Retinal pigment epithelial cell (primary cell): ENCODE measurements at regions not wholly inside any gene's neighbourhood (a gene's known extent, or its start where the extent isn't known, plus 50 kb on each side); places are given as distances from the start of the nearest gene placed in this dataset.

Experiments used
- DNase-seq: peaks from one replicate; pipeline ENCODE4 v3.0.0-alpha.2; 2010; ENCODE audit warnings: low read depth
- H3K4me3 ChIP-seq: 2 replicates; pipeline ENCODE4 v1.5.1; 2011; ENCODE audit warnings: mild to moderate bottlenecking, low read length, control low read depth, moderate library complexity
- TF ChIP-seq, protein P1 (sequence below): conservative IDR thresholded peaks from 2 replicates; pipeline ENCODE4 v1.5.1; 2011; ENCODE audit warnings: low read depth, low read length, control low read depth, inconsistent platforms

DNA sequence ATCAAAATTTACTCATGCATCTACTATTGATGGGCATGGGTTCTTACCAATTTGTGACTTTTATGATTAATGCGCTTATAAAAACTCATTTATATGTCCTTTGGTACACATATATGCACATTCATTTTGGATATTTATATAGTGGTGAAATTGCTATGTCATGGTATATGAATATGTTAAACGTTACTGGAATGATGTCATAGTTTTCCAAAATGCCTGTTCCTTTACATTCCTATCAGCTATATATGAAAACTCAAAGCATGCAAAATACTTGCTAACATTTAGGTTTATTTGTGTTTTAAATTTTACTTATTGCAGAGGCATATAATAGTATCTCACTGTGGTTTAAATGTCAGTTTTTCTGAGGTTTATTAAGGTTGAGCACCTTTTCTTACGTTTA is 1403.1 kb downstream of the HACE1 start:
- DNase-seq, result no peak
- no peak overlapping the region for H3K4me3 ChIP-seq
- TF ChIP-seq, protein P1, sequence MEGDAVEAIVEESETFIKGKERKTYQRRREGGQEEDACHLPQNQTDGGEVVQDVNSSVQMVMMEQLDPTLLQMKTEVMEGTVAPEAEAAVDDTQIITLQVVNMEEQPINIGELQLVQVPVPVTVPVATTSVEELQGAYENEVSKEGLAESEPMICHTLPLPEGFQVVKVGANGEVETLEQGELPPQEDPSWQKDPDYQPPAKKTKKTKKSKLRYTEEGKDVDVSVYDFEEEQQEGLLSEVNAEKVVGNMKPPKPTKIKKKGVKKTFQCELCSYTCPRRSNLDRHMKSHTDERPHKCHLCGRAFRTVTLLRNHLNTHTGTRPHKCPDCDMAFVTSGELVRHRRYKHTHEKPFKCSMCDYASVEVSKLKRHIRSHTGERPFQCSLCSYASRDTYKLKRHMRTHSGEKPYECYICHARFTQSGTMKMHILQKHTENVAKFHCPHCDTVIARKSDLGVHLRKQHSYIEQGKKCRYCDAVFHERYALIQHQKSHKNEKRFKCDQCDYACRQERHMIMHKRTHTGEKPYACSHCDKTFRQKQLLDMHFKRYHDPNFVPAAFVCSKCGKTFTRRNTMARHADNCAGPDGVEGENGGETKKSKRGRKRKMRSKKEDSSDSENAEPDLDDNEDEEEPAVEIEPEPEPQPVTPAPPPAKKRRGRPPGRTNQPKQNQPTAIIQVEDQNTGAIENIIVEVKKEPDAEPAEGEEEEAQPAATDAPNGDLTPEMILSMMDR, result no peak

DNA sequence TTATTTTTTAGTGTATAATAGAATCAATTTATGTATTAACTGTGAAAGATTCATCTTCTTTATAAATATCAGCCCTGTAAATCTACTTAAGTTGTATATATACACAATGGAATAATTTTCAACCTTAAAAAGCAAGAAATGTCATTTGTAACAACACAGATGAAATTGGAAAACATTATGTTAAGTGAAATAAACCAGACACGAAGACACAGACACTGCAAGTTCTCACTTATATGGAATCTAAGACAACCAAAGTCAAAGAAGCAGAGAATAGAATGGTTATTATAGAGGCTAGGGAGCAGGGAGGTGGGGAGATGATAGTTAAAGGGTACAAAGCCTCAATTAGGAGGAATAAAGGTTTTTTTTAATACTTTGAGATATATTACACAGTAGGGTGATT is 1404.4 kb downstream of the HACE1 start:
- TF ChIP-seq, protein P1, result no peak
- DNase-seq, result no peak
- no peak overlapping the region for H3K4me3 ChIP-seq

DNA sequence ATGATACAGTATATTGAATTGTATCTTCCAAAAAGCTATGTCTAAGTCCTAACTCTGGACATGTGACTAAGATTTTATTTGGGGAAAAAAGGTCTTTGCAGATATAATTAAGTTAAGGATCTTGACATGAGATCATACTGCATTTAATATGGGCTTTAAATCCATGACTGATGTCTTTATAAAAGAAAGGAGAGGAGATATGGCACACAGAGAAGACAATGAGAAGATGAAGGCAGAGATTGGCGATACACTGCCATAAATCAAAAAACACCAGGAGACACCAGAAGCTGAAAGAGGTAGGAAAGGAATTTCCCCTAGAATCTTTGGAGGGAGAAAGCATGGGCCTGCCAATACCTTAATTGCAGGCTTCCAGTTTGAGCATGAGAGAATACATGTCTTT is 1450.2 kb downstream of the HACE1 start:
- H3K4me3 ChIP-seq, result no peak overlapping the region
- no peak for DNase-seq
- TF ChIP-seq, protein P1, result no peak

DNA sequence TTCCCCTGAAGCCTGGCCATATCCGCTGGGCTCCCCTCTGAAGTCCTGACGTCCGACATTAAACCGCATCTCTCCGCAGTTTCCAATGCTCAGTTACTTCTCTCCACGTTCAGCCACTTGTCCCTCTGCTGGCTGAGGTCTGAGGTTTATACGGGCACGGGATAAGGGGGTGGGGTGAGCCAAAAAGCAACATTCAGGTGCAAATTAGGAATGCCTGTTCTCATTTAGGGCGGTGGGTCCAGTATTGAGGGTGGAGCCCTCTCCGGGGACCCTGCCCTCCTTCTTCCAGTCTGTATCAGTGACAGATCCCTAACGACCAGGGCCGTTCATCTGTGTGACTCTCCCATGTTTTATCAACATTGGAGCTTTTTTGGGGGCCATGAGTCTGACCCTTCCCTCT is 1454.4 kb downstream of the HACE1 start:
- TF ChIP-seq, protein P1, result no peak
- no peak for DNase-seq
- H3K4me3 ChIP-seq, result no peak overlapping the region

DNA sequence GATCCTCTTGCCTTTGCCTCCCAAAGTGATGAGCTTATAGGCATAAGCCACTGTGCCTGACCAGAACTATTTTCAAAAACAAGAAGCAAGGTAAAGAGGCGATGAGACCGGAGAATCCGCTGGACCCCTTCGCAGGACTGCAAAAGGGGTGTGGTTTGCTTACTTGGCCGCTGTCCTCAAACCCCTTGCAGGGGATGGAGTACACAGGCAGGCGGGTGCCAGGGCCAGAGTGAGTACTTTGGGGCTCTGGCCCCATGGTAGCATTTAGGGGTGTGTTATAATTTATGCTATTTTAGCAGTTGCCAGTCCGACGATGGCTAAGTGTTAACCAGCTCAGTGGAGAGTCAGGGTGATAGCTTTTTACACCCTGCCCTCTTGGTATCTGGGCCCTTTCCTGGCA is 1454.9 kb downstream of the HACE1 start:
- no peak overlapping the region for H3K4me3 ChIP-seq
- DNase-seq, result no peak
- TF ChIP-seq, protein P1, result no peak

DNA sequence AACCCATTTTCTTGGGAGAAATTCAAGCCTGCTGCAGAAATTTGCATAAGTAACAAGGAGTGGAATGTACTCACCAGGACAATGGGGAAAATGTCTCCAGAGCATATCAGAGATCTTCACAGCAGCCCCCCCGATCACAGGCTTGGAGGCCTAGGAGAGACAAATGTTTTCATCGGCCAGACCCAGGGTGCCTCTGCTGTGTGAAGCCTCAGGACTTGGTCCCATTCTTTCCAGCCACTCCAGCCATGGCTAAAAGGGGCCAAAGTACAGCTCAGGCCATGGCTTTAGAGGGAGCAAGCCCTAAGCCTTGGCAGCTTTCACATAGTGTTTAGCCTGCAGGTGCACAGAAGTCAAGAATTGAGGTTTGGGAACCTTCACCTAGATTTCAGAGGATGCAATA is 1463.0 kb downstream of the HACE1 start:
- DNase-seq, result no peak
- no peak overlapping the region for H3K4me3 ChIP-seq
- TF ChIP-seq, protein P1, result no peak

DNA sequence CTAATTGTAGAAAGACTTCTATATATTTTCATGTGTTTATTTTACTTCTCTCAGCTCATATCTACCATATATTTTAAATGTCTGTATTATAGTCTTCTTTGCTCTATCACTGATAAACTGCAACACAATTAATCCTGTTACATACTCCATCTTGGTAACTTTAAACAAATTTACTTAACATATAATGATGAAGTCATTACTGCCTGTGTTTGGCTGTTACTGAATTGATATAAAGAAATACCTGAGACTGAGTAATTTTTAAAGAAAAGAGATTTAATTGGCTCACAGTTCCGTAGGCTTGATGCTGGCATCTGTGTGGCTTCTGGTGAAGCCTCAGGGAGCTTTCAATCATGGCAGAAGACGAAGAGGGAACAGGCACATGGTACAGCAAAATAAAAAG is 1480.4 kb downstream of the HACE1 start:
- no peak for DNase-seq
- TF ChIP-seq, protein P1, result no peak
- H3K4me3 ChIP-seq, result no peak overlapping the region
